PC-9 (cell line): ENCODE measurements at regions not wholly inside any gene's neighbourhood (a gene's known extent, or its start where the extent isn't known, plus 50 kb on each side); places are given as distances from the start of the nearest gene placed in this dataset.

Experiments
- BruUV-seq: library from RNA; stranded (reverse); fragments of 400-500 nt; replicated peaks from 2 replicates; lab custom pipeline; 2021; lab: Mats Ljungman, UMichigan
- CTCF ChIA-PET: fragments of 300-600 bp; sonication (Branson Sonifier 250); formaldehyde crosslinking; loops from one replicate; lab custom pipeline; 2022; ENCODE audit warnings: antibody characterized with exemption; lab: Charles Lee
- POLR2A ChIA-PET: fragments of 300-600 bp; sonication (Branson Sonifier 250); formaldehyde crosslinking; loops from one replicate; lab custom pipeline; 2022; ENCODE audit warnings: antibody characterized with exemption; ENCODE audit not compliant: unreplicated experiment; lab: Charles Lee
- DNase-seq, 2 experiments: peaks; one replicate each; pipeline versions ENCODE4 v3.0.0 to v3.0.0-alpha.2; 2015 to 2022; ENCODE audit warnings: mixed read lengths in 1 of 2
- H2AFZ ChIP-seq: fragments of 200-600 bp; sonication (generic); 2 replicates; pipeline ENCODE4 v1.8.1; 2017; ENCODE audit warnings: antibody characterized with exemption
- H3F3A ChIP-seq: fragments of 200-600 bp; sonication (generic); 2 replicates; pipeline ENCODE4 v1.8.1; 2017; ENCODE audit warnings: antibody characterized with exemption, mild to moderate bottlenecking, low read depth; ENCODE audit not compliant: insufficient read depth
- H3K27ac ChIP-seq: fragments of 200-600 bp; sonication (generic); 2 replicates; pipeline ENCODE4 v1.6.1; 2016; ENCODE audit warnings: mixed run types
- H3K27me3 ChIP-seq: fragments of 200-600 bp; sonication (generic); 2 replicates; pipeline ENCODE4 v1.6.1; 2016; ENCODE audit warnings: low read depth, mixed run types; ENCODE audit not compliant: insufficient read depth
- H3K36me3 ChIP-seq: fragments of 200-600 bp; sonication (generic); 2 replicates; pipeline ENCODE4 v1.6.1; 2016; ENCODE audit warnings: low read depth, mixed run types
- H3K4me1 ChIP-seq: fragments of 200-600 bp; sonication (generic); replicated peaks from 2 replicates; pipeline ENCODE4 v1.6.1; 2016; ENCODE audit warnings: mixed run types; ENCODE audit not compliant: insufficient read depth
- H3K4me2 ChIP-seq: fragments of 200-600 bp; sonication (generic); 2 replicates; pipeline ENCODE4 v1.6.1; 2017; ENCODE audit warnings: mixed run types
- H3K4me3 ChIP-seq: fragments of 200-600 bp; sonication (generic); 2 replicates; pipeline ENCODE4 v1.6.1; 2016; ENCODE audit warnings: mixed run types
- H3K79me2 ChIP-seq: fragments of 200-600 bp; sonication (generic); 2 replicates; pipeline ENCODE4 v1.6.1; 2017; ENCODE audit warnings: low read depth, mixed run types
- H3K9me2 ChIP-seq: fragments of 200-600 bp; sonication (generic); 2 replicates; pipeline ENCODE4 v1.8.1; 2017; ENCODE audit warnings: mild to moderate bottlenecking; ENCODE audit not compliant: insufficient read depth
- H3K9me3 ChIP-seq: fragments of 200-600 bp; sonication (generic); 2 replicates; pipeline ENCODE4 v1.8.1; 2016; ENCODE audit warnings: low read depth; ENCODE audit not compliant: insufficient read depth
- H4K20me1 ChIP-seq: fragments of 200-600 bp; sonication (generic); 2 replicates; pipeline ENCODE4 v1.8.1; 2017; ENCODE audit not compliant: insufficient read depth
- CTCF ChIP-seq: fragments of 200-600 bp; sonication (generic); conservative IDR thresholded peaks from 2 replicates; pipeline ENCODE4 v1.6.1; 2017; ENCODE audit warnings: mixed run types, antibody characterized with exemption, mild to moderate bottlenecking, moderate library complexity
- EZH2 ChIP-seq: fragments of 200-600 bp; sonication (generic); IDR thresholded peaks from 2 replicates; pipeline ENCODE4 v1.8.0; 2017; ENCODE audit warnings: antibody characterized with exemption, low read depth
- intact Hi-C: fragments of 100-400 bp; cut with micrococcal nuclease; formaldehyde crosslinking; loops from one replicate; pipeline ENCODE4 v1.10.0; 2022; ENCODE audit not compliant: unreplicated experiment

GRCh38 chr3:4147556-4148118, 155.5 kb upstream of the SETMAR start:
- DNase-seq, result no peak
- Histone ChIP-seq H3K79me2 (no peaks in the 10 kb centered on the region), H3K4me2 (no peak overlapping the region), H3F3A (no peaks in the 10 kb centered on the region), H2AFZ (no peak overlapping the region), H3K9me3 (no peaks in the 10 kb centered on the region), H3K36me3 (no peaks in the 10 kb centered on the region), H3K4me3 (no peak overlapping the region), H3K27me3 (no peaks in the 10 kb centered on the region), H3K27ac (no peak overlapping the region), H4K20me1 (no peaks in the 10 kb centered on the region), H3K9me2 (no peaks in the 10 kb centered on the region), H3K4me1 (no peaks in the 10 kb centered on the region)
- CTCF ChIA-PET, result interaction anchor here (0.6 kb wide), 1 partner anchor 41 kb away, joined by 3 read pairs; no protein-coding TSS in a partner anchor
- TF ChIP-seq CTCF, result no peak
- TF ChIP-seq EZH2, result no peak
- intact Hi-C loops, result no loop called here
- no TSS peak for BruUV-seq
- POLR2A ChIA-PET, result no interaction called here

GRCh38 chr3:4149296-4149695, 153.9 kb upstream of the SETMAR start:
- H3K79me2 ChIP-seq, result no peaks in the 10 kb centered on the region
- no peaks in the 10 kb centered on the region for H3K36me3 ChIP-seq
- TF ChIP-seq EZH2 (no peak), CTCF (no peak)
- intact Hi-C loops, result no loop called here
- H3K4me1 ChIP-seq, result no peaks in the 10 kb centered on the region
- H3F3A ChIP-seq, result no peaks in the 10 kb centered on the region
- no TSS peak for BruUV-seq
- H4K20me1 ChIP-seq, result no peaks in the 10 kb centered on the region
- no peak overlapping the region for H2AFZ ChIP-seq
- no peaks in the 10 kb centered on the region for H3K27me3 ChIP-seq
- POLR2A ChIA-PET, result no interaction called here
- no peak overlapping the region for H3K27ac ChIP-seq
- H3K4me2 ChIP-seq, result no peak overlapping the region
- CTCF ChIA-PET, result no interaction called here
- DNase-seq, result no peak
- H3K4me3 ChIP-seq, result no peak overlapping the region
- no peaks in the 10 kb centered on the region for H3K9me2 ChIP-seq
- H3K9me3 ChIP-seq, result no peaks in the 10 kb centered on the region

GRCh38 chr3:4150816-4151215, 152.4 kb upstream of the SETMAR start:
- Histone ChIP-seq H3K4me1 (no peaks in the 10 kb centered on the region), H3K79me2 (no peaks in the 10 kb centered on the region), H3F3A (no peaks in the 10 kb centered on the region), H3K9me3 (no peaks in the 10 kb centered on the region), H3K27me3 (no peaks in the 10 kb centered on the region), H3K27ac (no peak overlapping the region), H4K20me1 (no peaks in the 10 kb centered on the region), H3K4me2 (no peak overlapping the region), H3K4me3 (no peak overlapping the region), H2AFZ (no peak overlapping the region), H3K9me2 (no peaks in the 10 kb centered on the region), H3K36me3 (no peaks in the 10 kb centered on the region)
- DNase-seq, result no peak
- BruUV-seq, result no TSS peak
- CTCF ChIA-PET, result no interaction called here
- TF ChIP-seq CTCF (no peak), EZH2 (no peak)
- POLR2A ChIA-PET, result interaction anchor here (0.6 kb wide), 1 partner anchor 1463 kb away, joined by 3 read pairs; no protein-coding TSS in a partner anchor
- intact Hi-C loops, result no loop called here
